NB4 (cell line): ENCODE measurements at regions not wholly inside any gene's neighbourhood (a gene's known extent, or its start where the extent isn't known, plus 50 kb on each side); places are given as distances from the start of the nearest gene placed in this dataset.

ENCODE experiments used
- CTCF ChIP-seq: IDR thresholded peaks from one replicate; pipeline ENCODE4 v1.5.1; 2012; ENCODE audit warnings: low read depth, low read length
- MAX ChIP-seq: IDR thresholded peaks from 2 replicates; pipeline ENCODE4 v1.6.1; 2011; ENCODE audit warnings: low read depth, low read length
- POLR2A ChIP-seq: IDR thresholded peaks from 2 replicates; pipeline ENCODE4 v1.6.1; 2011; ENCODE audit warnings: mild to moderate bottlenecking; ENCODE audit not compliant: insufficient read length; ENCODE audit errors: extremely low read depth

- TF ChIP-seq CTCF (no peak), POLR2A (no peak), MAX (no peak)
Measured at GRCh38 chr12:30423330-30423729, 272.3 kb downstream of the IPO8 start.
